ENCODE measurements at regions not wholly inside any gene's neighbourhood (a gene's known extent, or its start where the extent isn't known, plus 50 kb on each side); places are given as distances from the start of the nearest gene placed in this dataset.

DNA sequence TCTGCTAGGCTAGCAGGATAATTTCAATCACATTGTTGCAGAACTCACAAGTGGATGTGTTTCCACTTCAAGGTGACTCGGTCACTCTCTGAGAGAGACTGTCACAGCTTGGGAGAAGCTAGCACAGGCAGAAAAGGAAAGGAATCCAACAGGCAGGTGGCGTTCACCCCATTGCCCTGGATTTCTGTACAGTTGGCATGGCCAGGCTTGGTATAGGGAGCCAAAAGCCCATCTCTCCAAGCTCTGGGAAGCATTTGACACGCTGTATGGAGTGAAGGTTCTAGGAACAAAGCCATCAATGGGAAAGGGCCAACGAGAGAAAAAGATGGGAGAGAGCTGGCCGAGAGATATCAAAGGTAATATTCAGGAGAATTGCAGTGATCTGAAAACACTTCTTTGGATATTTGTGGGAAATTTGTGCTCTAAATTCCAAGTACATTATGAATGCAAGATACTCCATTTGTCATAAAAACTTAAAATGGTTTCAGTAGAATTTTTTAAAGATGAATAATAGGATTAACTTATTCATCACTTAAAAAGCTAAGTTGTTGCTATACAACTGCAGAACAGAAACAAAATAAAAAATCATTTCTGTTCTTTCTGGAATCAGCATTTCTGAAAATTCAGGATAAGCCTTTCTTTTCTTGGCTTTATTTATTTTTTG, 223.5 kb upstream of the NTM start:
- TF ChIP-seq, protein P1, sequence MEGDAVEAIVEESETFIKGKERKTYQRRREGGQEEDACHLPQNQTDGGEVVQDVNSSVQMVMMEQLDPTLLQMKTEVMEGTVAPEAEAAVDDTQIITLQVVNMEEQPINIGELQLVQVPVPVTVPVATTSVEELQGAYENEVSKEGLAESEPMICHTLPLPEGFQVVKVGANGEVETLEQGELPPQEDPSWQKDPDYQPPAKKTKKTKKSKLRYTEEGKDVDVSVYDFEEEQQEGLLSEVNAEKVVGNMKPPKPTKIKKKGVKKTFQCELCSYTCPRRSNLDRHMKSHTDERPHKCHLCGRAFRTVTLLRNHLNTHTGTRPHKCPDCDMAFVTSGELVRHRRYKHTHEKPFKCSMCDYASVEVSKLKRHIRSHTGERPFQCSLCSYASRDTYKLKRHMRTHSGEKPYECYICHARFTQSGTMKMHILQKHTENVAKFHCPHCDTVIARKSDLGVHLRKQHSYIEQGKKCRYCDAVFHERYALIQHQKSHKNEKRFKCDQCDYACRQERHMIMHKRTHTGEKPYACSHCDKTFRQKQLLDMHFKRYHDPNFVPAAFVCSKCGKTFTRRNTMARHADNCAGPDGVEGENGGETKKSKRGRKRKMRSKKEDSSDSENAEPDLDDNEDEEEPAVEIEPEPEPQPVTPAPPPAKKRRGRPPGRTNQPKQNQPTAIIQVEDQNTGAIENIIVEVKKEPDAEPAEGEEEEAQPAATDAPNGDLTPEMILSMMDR (IDR thresholded peaks at IDR 0.05; ENCODE audit: insufficient read depth, low read depth, low read length, missing control alignments) = no peak
- H3K4me3 ChIP-seq (ENCODE audit: low read depth, low read length) = no peak overlapping the region
- DNase-seq (ENCODE audit: low read depth) = no peak

DNA sequence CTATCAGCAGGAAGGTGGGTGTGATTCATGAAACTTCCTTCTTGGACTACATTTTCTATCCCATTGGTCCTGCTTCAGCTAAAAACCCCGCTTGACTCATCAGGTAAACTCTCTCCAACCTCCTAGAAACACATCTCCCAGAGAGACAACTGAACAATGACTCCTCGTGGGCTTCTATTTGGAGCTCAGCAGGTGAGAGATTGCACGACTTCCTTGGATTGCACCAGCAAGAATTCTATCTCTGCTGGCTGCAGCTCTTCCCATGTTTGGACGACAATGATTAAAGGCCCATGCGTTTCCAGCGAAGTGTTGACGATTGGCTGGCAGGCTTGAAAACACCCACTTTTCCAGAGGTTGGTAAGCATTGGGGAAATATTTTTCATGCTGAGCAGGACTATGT, 216.1 kb upstream of the NTM start:
- TF ChIP-seq, protein P1 (IDR thresholded peaks at IDR 0.05; ENCODE audit: insufficient read depth, low read depth, low read length, missing control alignments) = no peak
- H3K4me3 ChIP-seq (ENCODE audit: low read depth, low read length) = no peak overlapping the region
- DNase-seq (ENCODE audit: low read depth) = no peak

DNA sequence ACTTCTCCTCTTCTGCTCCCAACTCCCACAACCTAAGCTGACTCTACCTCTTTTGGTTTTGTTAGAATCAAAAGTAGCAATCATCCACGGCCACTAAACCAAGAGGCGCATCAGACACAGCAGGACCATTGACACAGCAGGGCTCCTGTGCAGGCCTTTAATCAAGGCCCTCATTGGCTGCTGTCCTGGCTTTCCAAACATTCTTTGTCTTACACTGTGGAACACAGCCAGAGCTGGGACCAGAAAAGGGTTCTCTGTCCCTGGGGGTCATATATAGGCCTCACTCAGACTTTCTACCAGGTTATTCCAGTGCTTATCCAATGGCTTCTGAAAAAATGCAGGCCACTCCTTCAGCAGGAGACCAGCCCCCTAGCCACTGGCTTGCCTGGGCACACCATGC, 212.7 kb upstream of the NTM start:
- no peak overlapping the region for H3K4me3 ChIP-seq (ENCODE audit: low read depth, low read length)
- TF ChIP-seq, protein P1 (IDR thresholded peaks at IDR 0.05; ENCODE audit: insufficient read depth, low read depth, low read length, missing control alignments) = no peak
- DNase-seq (ENCODE audit: low read depth) = no peak

DNA sequence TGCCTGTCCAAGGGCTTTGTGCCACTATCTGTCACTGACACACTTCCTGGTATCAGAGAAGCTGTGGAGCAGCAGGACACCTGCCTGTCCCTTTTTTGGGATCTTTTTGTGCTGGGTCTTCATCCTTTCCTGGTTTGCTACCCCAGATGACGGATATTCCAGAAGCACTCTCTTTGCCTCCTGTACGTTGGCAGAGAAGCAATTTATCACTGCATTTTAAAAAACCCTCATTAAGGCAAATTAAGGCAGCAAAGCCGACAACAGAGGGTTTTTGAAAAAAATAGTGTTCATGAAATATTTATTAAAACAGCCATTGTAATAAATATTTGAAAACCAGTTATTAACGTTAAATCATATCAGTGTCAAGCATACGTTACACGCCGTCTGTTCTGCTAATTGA, 209.6 kb upstream of the NTM start:
- TF ChIP-seq, protein P1 (IDR thresholded peaks at IDR 0.05; ENCODE audit: insufficient read depth, low read depth, low read length, missing control alignments) = no peak
- no peak for DNase-seq (ENCODE audit: low read depth)
- no peak overlapping the region for H3K4me3 ChIP-seq (ENCODE audit: low read depth, low read length)

DNA sequence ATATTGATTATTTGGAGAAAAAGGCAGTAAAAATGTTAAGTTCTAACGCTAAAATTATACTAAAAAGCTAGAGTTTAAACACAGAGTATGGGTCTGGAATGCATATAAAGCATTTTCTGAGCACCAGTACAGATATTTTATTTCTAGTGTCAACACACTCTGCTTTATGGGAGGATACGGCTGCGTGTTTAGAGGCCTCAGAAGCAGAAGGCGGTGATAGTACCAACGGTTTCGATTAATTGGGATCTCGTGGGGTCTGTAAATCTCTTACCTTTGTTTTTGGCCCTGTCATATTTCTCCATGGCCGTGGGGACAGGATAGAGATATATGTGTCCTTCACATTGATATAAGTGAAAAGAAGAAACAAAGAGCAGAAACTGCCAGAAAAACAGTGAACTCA, 206.8 kb upstream of the NTM start:
- TF ChIP-seq, protein P1 (IDR thresholded peaks at IDR 0.05; ENCODE audit: insufficient read depth, low read depth, low read length, missing control alignments) = no peak
- no peak overlapping the region for H3K4me3 ChIP-seq (ENCODE audit: low read depth, low read length)
- no peak for DNase-seq (ENCODE audit: low read depth)

DNA sequence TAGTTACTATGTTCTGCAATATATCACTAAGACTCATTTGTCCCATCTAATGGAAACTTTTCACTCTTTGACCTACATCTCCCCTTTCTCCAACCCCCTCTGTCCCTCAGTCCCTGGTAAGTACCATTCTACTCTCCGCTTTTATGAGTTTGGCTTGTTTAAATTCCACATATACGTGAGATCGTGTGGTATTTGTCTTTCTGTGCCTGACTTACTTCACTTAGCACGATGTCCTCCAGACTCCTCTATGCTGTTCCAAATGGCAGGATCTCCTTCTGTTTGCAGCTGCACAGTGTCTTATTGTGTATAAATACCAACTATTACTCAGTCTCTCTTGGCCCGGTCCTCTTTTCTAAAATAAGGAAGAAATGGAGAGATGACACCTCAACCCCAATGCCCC, 205.4 kb upstream of the NTM start:
- DNase-seq (ENCODE audit: low read depth) = no peak
- TF ChIP-seq, protein P1 (IDR thresholded peaks at IDR 0.05; ENCODE audit: insufficient read depth, low read depth, low read length, missing control alignments) = no peak
- no peak overlapping the region for H3K4me3 ChIP-seq (ENCODE audit: low read depth, low read length)
